AG08395 (cell line): ENCODE measurements at regions not wholly inside any gene's neighbourhood (a gene's known extent, or its start where the extent isn't known, plus 50 kb on each side); places are given as distances from the start of the nearest gene placed in this dataset.
"Not testable (repeated sequence)": the region's sequence is repeated elsewhere in the genome, so short reads cannot be mapped to it uniquely, and the experiment has no call there.

Experiments
- DNase-seq: peaks from one replicate; pipeline ENCODE4 v3.0.0; 2012; ENCODE audit warnings: mixed read lengths, low spot score

GRCh38 chrX:793216-793770 lies 162.7 kb downstream of the SHOX start:
- no peak for DNase-seq

GRCh38 chrX:791479-792034 lies 161.0 kb downstream of the SHOX start:
- no peak for DNase-seq

- no peak for DNase-seq
These were observed 160.3 kb downstream of the SHOX start for GRCh38 chrX:790783-791360.

GRCh38 chrX:790041-790506 lies 159.5 kb downstream of the SHOX start:
- no peak for DNase-seq

DNA sequence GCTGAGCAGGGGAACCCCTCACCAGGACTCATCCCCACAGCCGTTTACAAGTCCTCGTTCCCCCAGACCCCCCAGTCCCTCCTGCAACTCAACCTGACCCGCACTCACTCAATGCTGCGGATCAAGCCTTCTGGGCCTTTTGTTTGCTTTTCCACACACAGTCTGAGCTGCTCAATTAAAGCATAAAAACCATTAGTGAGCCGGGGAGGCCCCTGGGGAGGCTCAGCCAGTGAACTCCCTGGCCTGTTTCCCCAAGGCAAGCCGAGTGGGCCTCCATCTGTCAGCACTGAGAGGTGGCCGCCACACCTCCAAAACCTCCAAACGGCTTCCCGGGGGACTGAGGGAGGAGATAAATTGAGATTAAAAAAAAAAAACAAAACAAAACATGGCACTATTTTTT lies 158.5 kb downstream of the SHOX start:
- no peak for DNase-seq

GRCh38 chrX:786441-786881 lies 155.9 kb downstream of the SHOX start:
- DNase-seq = no peak

DNA sequence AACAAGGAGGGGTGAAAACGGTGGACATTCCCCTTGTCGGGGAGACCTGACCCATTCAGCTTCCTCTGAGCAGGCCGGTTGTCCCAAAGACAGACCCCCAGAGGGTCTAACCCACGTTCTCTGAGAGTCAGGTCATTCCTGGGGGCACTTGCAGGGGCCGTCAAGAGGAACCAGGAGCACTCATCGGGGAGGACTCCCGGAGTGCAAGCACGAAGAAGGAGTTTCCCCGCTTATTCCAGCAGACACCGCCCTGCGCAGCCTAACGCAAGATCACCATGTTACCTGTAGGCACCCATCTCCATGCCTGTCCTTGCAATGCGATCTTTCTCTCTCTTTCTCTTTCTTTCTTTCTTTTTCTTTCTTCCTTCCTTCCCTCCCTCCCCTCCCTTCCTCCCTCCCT lies 154.2 kb downstream of the SHOX start:
- DNase-seq = no peak

- DNase-seq = no peak
These were observed 150.9 kb downstream of the SHOX start for GRCh38 chrX:781224-782204.

- DNase-seq = no peak
These were observed 146.1 kb downstream of the SHOX start for GRCh38 chrX:776529-777230.

DNA sequence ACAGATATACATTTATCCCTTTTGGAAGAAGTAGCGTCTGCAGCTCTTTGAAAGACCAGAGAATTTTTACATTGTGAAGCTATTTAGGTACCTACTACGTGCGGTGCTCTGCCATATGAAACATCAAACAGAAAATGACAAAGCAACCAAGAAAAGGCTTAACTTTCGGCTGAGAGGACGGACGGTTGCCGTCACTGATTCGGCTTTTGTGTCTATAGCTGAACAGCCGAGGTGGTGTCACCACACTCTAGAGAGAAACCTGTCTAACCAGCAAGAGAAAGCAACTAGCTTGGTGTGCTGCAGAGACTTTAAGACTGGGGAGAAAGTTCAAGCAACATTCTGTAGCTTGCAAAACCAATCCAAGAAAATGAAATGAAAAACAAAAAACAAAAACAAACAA lies 145.5 kb downstream of the SHOX start:
- DNase-seq = no peak

GRCh38 chrX:774536-774935 lies 143.9 kb downstream of the SHOX start:
- DNase-seq = no peak

GRCh38 chrX:773292-774025 lies 142.9 kb downstream of the SHOX start:
- no peak for DNase-seq

DNA sequence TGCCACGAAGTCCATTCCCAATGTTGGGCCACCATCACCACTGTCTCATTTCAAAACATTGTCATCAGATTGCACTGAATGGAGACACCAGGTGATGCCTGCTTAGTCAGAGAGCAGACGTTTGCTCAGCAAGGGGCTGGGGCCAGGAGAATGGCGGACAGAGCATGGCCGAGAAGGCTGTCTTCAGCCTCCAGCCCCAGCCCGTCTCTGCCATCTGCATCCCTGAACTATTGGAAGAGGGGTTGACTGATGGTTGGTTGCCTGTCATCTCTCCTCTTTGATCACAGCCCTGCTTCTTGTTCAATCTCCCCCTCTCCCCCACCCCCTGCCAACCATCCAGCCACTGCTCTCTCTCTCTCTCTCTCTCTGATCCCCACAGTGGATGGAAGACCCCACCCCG lies 140.9 kb downstream of the SHOX start:
- DNase-seq = no peak

GRCh38 chrX:769796-770195 lies 139.2 kb downstream of the SHOX start:
- no peak for DNase-seq

- DNase-seq = no peak
These were observed 138.0 kb downstream of the SHOX start for GRCh38 chrX:768596-768995.

GRCh38 chrX:758917-759316 lies 128.3 kb downstream of the SHOX start:
- DNase-seq = no peak

- no peak for DNase-seq
These were observed 120.2 kb downstream of the SHOX start for GRCh38 chrX:750812-751211.

DNA sequence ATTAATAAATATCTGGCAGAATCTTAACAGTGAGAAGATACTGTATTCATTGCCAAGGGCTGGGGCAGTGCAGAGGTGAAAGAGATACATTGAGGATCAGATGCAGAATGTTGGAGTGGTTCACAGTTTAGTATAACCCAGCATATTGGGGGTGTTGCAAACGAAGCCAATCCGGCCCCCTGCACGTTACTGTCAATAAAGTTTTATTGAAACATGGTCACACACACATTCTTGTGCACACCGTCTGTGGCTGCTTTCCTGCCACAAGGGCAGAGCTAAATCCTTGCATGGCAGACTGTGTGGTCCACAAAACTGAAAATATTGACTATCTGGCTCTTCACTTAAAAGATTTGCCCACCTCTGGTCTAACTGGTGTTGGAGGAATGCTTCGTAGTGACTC lies 119.7 kb downstream of the SHOX start:
- no peak for DNase-seq

GRCh38 chrX:747176-747575 lies 116.6 kb downstream of the SHOX start:
- no peak for DNase-seq

GRCh38 chrX:739611-740010 lies 109.0 kb downstream of the SHOX start:
- DNase-seq = no peak

DNA sequence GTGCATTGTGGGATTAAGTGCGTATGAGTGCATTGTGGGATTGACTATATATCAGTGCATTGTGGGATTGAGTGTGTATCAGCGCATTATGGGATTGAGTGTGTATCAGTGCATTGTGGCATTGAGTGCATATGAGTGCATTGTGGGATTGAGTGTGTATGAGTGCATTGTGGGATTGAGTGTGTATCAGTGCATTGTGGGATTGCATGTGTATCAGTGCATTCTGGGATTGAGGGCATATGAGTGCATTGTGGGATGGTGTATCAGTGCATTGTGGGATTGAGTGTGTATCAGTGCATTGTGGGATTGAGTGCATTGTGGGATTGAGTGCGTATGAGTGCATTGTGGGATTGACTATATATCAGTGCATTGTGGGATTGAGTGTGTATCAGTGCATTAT lies 106.4 kb downstream of the SHOX start:
- not testable (repeated sequence) for DNase-seq
